Neural progenitor cell (in vitro differentiated cells): ENCODE measurements at regions not wholly inside any gene's neighbourhood (a gene's known extent, or its start where the extent isn't known, plus 50 kb on each side); places are given as distances from the start of the nearest gene placed in this dataset.

ENCODE experiments used
- EZH2 ChIP-seq: fragments of 200-600 bp; sonication (generic); IDR thresholded peaks from 2 replicates; pipeline ENCODE4 v1.6.1; 2017; ENCODE audit warnings: antibody characterized with exemption, mild to moderate bottlenecking, moderate library complexity
- EZH2phosphoT487 ChIP-seq: fragments of 200-600 bp; sonication (generic); IDR thresholded peaks from 2 replicates; pipeline ENCODE4 v1.6.1; 2017; ENCODE audit warnings: antibody characterized with exemption
- TF ChIP-seq, protein P1 (sequence below): fragments of 200-600 bp; sonication (generic); IDR thresholded peaks from 2 replicates; pipeline ENCODE4 v1.5.1; 2017; ENCODE audit warnings: antibody characterized with exemption, mild to moderate bottlenecking

DNA sequence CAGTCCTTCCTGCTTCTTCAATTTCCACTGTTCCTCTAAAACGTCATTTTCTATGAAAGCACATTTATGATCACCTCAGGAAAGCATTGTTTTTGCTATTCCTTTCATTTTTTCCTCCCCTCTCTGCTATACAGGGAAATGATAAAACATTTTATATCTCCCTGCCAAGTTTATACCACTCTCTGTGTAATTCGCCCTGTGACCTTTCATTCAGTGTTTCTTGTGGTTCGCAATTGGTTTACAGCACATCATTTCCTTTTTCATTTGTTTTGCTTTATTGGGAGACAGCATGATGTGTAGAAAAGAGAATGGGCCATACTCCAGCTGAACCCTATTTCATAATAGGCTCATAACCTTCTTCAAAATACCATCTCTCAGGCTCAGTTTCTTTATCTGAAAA is 99.9 kb upstream of the RAPGEF2 start:
- TF ChIP-seq, protein P1, sequence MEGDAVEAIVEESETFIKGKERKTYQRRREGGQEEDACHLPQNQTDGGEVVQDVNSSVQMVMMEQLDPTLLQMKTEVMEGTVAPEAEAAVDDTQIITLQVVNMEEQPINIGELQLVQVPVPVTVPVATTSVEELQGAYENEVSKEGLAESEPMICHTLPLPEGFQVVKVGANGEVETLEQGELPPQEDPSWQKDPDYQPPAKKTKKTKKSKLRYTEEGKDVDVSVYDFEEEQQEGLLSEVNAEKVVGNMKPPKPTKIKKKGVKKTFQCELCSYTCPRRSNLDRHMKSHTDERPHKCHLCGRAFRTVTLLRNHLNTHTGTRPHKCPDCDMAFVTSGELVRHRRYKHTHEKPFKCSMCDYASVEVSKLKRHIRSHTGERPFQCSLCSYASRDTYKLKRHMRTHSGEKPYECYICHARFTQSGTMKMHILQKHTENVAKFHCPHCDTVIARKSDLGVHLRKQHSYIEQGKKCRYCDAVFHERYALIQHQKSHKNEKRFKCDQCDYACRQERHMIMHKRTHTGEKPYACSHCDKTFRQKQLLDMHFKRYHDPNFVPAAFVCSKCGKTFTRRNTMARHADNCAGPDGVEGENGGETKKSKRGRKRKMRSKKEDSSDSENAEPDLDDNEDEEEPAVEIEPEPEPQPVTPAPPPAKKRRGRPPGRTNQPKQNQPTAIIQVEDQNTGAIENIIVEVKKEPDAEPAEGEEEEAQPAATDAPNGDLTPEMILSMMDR = no peak
- TF ChIP-seq EZH2 (no peak), EZH2phosphoT487 (no peak)
